OCI-LY1 (cell line): ENCODE measurements at regions not wholly inside any gene's neighbourhood (a gene's known extent, or its start where the extent isn't known, plus 50 kb on each side); places are given as distances from the start of the nearest gene placed in this dataset.

Experiments used
- CTCF ChIP-seq: fragments of 200-600 bp; sonication (generic), shearing (Covaris generic); IDR thresholded peaks from 2 replicates; pipeline ENCODE4 v1.5.1; 2017; ENCODE audit warnings: mild to moderate bottlenecking, antibody characterized with exemption, low read length, moderate library complexity, mixed read lengths
- EZH2 ChIP-seq: fragments of 200-600 bp; sonication (generic), shearing (Covaris generic); IDR thresholded peaks from 2 replicates; pipeline ENCODE4 v1.8.0; 2017; ENCODE audit warnings: borderline replicate concordance, mixed run types, mild to moderate bottlenecking, antibody characterized with exemption, low read length, moderate library complexity, mixed read lengths

DNA sequence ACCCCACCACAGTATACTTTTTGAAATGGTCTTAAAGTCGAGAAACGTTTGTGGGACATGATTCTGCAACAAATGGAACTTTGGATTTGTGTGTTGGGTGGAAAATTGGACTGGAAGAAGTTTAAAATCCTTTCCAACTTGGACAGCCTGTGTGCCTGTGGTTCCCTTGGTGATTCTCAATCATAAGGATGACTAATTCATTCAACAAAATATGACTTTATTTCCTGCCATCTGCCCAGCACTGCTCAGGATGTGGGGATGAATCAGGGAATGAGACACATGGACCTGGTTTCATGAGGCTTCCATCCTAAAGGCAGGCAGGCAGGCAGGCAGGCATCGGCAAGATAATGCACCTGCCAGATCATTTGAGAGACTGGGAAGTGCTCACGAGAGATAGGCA is 57.3 kb upstream of the TMEM132D start:
- TF ChIP-seq EZH2 (no peak), CTCF (no peak)
